HUES64 (cell line): ENCODE measurements at regions not wholly inside any gene's neighbourhood (a gene's known extent, or its start where the extent isn't known, plus 50 kb on each side); places are given as distances from the start of the nearest gene placed in this dataset.

ENCODE experiments used
- H3K27ac ChIP-seq: 2 replicates; pipeline ENCODE4 v1.7.0; 2013; ENCODE audit warnings: low read depth, low read length, inconsistent platforms
- H3K27me3 ChIP-seq: 2 replicates; pipeline ENCODE4 v1.6.1; 2013; ENCODE audit warnings: mild to moderate bottlenecking, low read length; ENCODE audit not compliant: insufficient read depth
- H3K36me3 ChIP-seq: 2 replicates; pipeline ENCODE4 v1.6.1; 2013; ENCODE audit warnings: mild to moderate bottlenecking, low read length; ENCODE audit not compliant: insufficient read depth
- H3K4me1 ChIP-seq: 2 replicates; pipeline ENCODE4 v1.6.1; 2013; ENCODE audit warnings: mild to moderate bottlenecking, low read length, moderate library complexity; ENCODE audit not compliant: insufficient read depth
- H3K4me3 ChIP-seq: 2 replicates; pipeline ENCODE4 v1.5.1; 2013; ENCODE audit warnings: mild to moderate bottlenecking, low read length, moderate library complexity
- H3K9ac ChIP-seq: 2 replicates; pipeline ENCODE4 v1.6.1; 2013; ENCODE audit warnings: mild to moderate bottlenecking, low read depth, low read length
- H3K9me3 ChIP-seq: 2 replicates; pipeline ENCODE4 v1.6.1; 2013; ENCODE audit warnings: low read depth, low read length; ENCODE audit not compliant: insufficient read depth
- WGBS: fragments of 150-250, 120-280 bp; methylation state at CpG from one replicate; pipeline ENCODE4 v1.1.7; 2013; ENCODE audit warnings: missing lambda C conversion rate; 5-methylcytosine and 5-hydroxymethylcytosine counted together

DNA sequence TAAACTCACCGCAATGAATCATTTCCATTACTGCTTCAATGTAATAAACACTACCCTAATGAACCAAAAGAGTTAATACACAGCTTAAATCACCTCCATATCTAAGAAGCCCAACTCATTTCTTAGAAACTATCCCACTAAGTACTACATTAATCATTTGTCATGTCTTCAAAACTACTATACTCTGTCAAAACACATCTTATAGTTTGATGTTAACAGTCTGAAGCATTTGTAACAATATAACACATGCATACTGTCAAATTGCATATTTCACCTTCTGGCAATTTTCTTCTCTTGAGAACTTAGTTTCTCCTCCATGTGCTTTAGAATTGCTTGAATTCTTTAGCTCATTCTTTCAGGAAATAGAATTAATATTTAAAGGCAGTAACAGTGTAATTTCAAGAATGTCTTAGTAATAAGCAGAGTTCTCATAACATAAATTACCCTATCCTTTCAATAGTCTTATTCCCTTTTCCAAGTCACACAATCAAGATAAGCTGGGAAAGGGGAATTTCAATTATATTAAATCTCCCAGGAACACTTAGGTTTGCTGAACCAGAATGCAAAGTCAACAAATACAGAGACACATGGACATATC lies 199.7 kb downstream of the ATPSCKMT start:
- no peak overlapping the region for H3K9ac ChIP-seq
- H3K9me3 ChIP-seq, result peaks cover 43% of the 10 kb centered on the region
- WGBS, result 94% methylated on average over 1 of the region's 1 CpG
- no peaks in the 10 kb centered on the region for H3K36me3 ChIP-seq
- no peaks in the 10 kb centered on the region for H3K4me1 ChIP-seq
- H3K27ac ChIP-seq, result no peak overlapping the region
- no peaks in the 10 kb centered on the region for H3K27me3 ChIP-seq
- H3K4me3 ChIP-seq, result no peak overlapping the region

DNA sequence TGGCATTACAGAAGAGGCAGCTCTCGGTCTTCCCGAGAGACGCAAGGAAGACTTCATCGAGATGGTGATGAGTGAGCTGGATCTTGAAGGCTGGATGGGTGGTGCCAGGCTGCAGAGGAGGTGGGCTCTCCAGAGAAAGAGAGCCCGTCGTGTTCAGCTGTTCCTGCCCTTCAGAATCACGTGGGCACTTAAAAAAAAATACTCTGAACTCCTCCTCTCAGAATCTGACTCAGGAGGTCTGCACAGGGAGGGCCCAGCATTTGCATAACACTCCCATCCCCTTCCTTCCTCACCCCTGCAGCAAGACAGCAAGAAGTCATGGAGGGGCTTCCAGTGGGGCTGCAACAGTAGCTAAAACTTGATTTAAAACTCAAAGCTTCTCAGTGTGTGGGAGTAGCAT lies 203.0 kb downstream of the ATPSCKMT start:
- no peaks in the 10 kb centered on the region for H3K4me1 ChIP-seq
- peaks cover 25% of the 10 kb centered on the region for H3K9me3 ChIP-seq
- no peaks in the 10 kb centered on the region for H3K27me3 ChIP-seq
- no peaks in the 10 kb centered on the region for H3K36me3 ChIP-seq
- no peak overlapping the region for H3K27ac ChIP-seq
- 74% methylated on average over 7 of the region's 7 CpGs for WGBS
- no peak overlapping the region for H3K9ac ChIP-seq
- H3K4me3 ChIP-seq, result no peak overlapping the region

DNA sequence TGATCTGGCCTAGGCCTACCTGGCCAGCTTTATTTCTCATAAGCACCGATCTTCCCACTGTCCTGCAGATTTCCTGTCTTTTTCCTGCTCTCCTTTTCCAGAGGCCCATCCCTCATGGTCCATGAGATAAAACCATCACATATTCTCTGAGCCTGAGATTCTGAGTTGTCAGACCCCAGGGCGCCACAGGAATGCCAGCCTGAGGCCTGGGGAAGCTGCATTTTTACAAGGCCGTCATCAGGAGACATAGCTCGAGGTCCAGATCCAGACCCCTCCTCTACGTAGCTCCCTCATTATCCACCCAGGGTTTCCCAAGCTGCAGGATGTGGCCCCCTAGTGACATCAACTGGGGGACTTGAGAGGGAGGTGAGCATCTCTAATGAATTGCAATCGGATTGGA lies 204.3 kb downstream of the ATPSCKMT start:
- Histone ChIP-seq H3K27ac (no peak overlapping the region), H3K4me1 (no peaks in the 10 kb centered on the region), H3K27me3 (no peaks in the 10 kb centered on the region), H3K4me3 (no peak overlapping the region), H3K9me3 (peaks cover 16% of the 10 kb centered on the region), H3K36me3 (no peaks in the 10 kb centered on the region), H3K9ac (no peak overlapping the region)
- 94% methylated on average over 6 of the region's 6 CpGs for WGBS

DNA sequence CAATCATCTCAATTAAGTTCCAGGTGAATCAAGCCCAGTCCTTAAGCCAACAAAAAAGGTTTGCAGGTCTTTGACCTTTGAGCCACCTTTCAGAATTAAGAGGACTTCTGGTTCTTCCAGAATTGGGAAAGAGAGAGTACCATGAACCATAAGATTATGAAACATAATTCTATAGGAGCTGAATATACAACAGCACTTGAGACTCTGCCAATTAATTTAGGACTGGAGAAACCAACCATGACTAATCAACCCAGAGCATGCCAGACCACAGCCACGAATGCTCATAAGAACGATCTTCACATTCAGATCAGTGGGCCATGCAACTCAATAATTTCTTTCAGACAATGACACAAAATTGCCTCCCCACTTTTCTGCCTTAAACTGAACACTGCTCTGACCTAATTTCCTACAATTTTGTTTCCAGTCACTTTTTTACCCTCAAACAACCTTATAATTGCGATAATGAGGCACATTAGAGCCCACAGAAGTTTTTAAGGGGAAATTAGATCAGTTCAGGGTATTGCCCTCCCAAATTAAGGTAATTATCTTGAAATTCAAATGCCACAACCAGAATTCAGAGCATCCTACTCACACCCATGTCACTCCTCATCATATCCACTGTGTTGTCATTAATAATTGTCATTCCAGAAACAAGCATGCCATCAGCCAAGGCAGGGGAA lies 213.4 kb downstream of the ATPSCKMT start:
- 95% methylated on average over 3 of the region's 3 CpGs for WGBS
- Histone ChIP-seq H3K4me1 (no peaks in the 10 kb centered on the region; the same call in 1 of the 2 replicates), H3K27ac (no peak overlapping the region), H3K4me3 (no peak overlapping the region), H3K9me3 (0 out of 2 replicates have a peak, but pooled peaks cover 3% of the 10 kb centered on the region), H3K36me3 (no peaks in the 10 kb centered on the region), H3K9ac (no peak overlapping the region), H3K27me3 (no peaks in the 10 kb centered on the region)

DNA sequence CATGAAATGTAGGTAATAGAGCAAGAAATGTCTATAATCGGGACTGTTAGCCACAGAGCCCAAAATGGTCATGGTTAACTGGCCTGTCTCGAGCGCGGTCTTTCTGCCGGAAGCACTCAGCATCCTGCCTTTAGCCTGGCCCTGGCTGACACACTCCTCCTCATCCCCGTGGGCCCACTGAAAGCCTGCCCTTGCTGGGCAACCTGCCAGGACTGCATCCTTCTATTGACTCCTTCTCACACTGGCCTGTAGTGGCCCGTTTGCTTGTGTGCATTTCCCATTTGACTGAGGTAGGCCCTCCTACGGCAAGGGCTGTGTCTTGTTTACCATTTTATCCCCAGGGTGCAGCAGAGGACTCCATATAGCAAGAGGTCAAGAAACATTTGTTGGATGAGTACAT lies 215.7 kb downstream of the ATPSCKMT start:
- H3K9me3 ChIP-seq, result no peaks in the 10 kb centered on the region
- no peaks in the 10 kb centered on the region for H3K27me3 ChIP-seq
- no peaks in the 10 kb centered on the region for H3K36me3 ChIP-seq
- H3K9ac ChIP-seq, result no peak overlapping the region
- H3K27ac ChIP-seq, result no peak overlapping the region
- no peak overlapping the region for H3K4me3 ChIP-seq
- WGBS, result 93% methylated on average over 8 of the region's 8 CpGs
- H3K4me1 ChIP-seq, result no peaks in the 10 kb centered on the region

DNA sequence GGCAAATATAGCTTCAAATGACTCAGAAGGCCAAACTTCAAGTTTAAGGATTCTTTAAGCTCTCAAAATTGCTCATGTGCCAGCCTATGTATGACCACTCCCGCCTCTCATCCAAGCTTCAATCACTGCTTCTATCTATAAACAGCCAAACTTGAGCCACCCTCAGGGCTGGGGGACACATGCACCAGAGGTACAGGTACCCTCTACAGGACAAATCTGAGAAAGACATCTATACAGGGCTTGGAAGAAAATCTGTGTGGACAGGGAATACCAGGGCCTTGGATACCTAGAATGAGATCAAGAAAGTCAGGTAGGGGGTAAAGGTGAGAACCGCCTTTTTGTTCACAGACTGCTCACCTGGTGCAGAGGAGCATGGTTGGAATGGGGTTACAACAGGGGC lies 217.9 kb downstream of the ATPSCKMT start:
- no peaks in the 10 kb centered on the region for H3K9me3 ChIP-seq
- no peak overlapping the region for H3K4me3 ChIP-seq
- no peaks in the 10 kb centered on the region for H3K4me1 ChIP-seq
- 96% methylated on average over 2 of the region's 2 CpGs for WGBS
- no peaks in the 10 kb centered on the region for H3K36me3 ChIP-seq
- H3K27me3 ChIP-seq, result no peaks in the 10 kb centered on the region
- no peak overlapping the region for H3K27ac ChIP-seq
- H3K9ac ChIP-seq, result no peak overlapping the region

DNA sequence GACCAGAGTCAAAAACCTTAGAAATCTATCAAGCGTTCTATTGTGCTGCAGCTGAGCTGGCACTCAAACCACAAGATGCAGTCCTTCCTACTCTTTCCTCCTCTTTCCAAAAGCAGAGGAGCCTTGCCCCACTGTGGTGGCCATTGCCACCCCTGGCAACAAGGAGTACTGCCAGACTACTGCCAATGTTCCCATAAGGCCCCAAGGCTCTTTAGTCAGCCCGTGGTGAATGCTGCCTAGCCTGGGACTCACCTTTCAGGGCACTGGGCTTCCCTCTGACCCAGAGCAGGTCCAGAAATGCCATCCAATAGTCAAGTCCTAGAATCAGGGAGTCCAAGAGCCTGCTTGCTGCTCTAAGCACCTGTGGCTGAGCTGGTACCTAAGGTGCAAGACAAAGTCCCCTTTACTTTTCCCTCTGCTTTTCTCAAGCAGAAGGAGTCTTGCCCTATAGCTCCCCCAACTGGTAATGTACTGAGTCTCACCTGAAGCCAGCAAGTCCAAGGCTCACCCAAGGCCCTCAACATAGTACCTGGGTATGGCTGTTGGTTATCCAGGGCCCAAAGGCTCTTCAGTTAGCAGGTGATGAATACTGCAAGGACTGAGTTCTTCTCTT lies 219.4 kb downstream of the ATPSCKMT start:
- no peaks in the 10 kb centered on the region for H3K27me3 ChIP-seq
- WGBS, result 93% methylated on average over 2 of the region's 2 CpGs
- H3K4me3 ChIP-seq, result no peak overlapping the region
- H3K9me3 ChIP-seq, result no peaks in the 10 kb centered on the region
- no peak overlapping the region for H3K9ac ChIP-seq
- no peaks in the 10 kb centered on the region for H3K4me1 ChIP-seq
- no peaks in the 10 kb centered on the region for H3K36me3 ChIP-seq
- no peak overlapping the region for H3K27ac ChIP-seq

DNA sequence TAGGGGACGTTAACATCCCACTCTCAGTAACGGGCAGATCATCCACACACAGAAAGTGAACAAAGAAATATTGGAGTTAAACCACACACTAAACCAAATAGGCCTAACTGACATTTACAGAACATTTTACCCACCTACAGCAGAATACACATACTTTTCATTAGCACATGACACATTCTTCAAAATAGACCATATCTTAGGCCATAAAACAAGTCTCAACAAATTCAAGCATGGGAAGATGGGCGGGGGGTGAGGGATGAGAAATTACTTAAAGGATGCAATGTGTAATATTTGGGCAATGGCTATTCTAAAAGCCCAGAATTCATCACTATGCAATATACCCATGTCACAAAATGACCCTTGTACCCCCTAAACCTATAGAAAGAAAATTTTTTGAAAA lies 226.2 kb downstream of the ATPSCKMT start:
- 98% methylated on average over 2 of the region's 3 CpGs for WGBS
- no peak overlapping the region for H3K27ac ChIP-seq
- no peaks in the 10 kb centered on the region for H3K36me3 ChIP-seq
- peaks cover 3% of the 10 kb centered on the region; the same call in 1 of the 2 replicates for H3K9me3 ChIP-seq
- H3K4me1 ChIP-seq, result no peaks in the 10 kb centered on the region
- no peak overlapping the region for H3K9ac ChIP-seq
- no peaks in the 10 kb centered on the region for H3K27me3 ChIP-seq
- H3K4me3 ChIP-seq, result no peak overlapping the region

DNA sequence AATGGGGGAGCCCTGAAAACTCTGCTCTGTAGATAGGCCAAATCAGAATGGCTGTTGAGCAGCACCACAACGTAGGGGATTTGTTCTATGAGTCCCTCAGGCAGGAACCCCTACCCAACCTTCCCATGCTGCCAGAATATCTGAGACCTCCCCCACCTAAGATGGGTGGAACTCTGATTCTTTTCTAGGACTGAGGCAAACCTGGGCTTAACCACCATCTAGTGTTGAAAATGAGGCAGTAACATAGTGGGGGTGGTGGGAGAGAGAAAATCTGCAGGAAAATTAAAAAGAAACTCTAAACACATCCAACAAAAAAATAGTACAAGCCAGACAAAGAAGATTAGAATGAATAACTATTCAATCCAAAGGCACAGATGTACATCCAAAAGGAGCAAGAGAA lies 228.4 kb downstream of the ATPSCKMT start:
- WGBS, result 86% methylated on average over 1 of the region's 1 CpG

DNA sequence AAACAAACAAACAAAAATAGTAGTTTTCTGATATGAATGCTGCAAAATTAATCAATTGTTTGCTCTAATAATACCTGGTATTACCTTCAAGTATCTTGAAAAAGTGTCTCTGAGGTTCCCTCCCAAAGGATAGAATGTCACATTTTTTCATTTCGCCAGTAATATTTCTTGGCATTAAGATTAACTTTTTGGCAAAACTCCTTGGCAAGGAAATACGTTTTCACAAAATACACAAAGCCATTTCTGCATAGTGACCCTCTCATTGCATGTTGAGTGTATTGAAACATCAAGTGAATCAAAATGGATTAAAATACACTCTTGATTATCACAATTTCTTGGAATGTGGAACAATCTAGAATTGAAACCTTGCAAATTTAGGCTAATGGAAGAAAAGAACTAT lies 230.5 kb downstream of the ATPSCKMT start:
- Histone ChIP-seq H3K4me3 (no peak overlapping the region), H3K4me1 (no peaks in the 10 kb centered on the region), H3K9ac (no peak overlapping the region), H3K36me3 (no peaks in the 10 kb centered on the region), H3K27me3 (no peaks in the 10 kb centered on the region), H3K9me3 (no peaks in the 10 kb centered on the region), H3K27ac (no peak overlapping the region)
- WGBS, result 50% methylated on average over 2 of the region's 2 CpGs

More for the DNA sequence above, 228.4 kb downstream of the ATPSCKMT start:
- H3K4me1 ChIP-seq, result no peaks in the 10 kb centered on the region
- H3K27me3 ChIP-seq, result no peaks in the 10 kb centered on the region
- no peak overlapping the region for H3K4me3 ChIP-seq
- no peak overlapping the region for H3K9ac ChIP-seq
- no peak overlapping the region for H3K27ac ChIP-seq
- no peaks in the 10 kb centered on the region for H3K36me3 ChIP-seq
- peaks cover 3% of the 10 kb centered on the region; the same call in 1 of the 2 replicates for H3K9me3 ChIP-seq

DNA sequence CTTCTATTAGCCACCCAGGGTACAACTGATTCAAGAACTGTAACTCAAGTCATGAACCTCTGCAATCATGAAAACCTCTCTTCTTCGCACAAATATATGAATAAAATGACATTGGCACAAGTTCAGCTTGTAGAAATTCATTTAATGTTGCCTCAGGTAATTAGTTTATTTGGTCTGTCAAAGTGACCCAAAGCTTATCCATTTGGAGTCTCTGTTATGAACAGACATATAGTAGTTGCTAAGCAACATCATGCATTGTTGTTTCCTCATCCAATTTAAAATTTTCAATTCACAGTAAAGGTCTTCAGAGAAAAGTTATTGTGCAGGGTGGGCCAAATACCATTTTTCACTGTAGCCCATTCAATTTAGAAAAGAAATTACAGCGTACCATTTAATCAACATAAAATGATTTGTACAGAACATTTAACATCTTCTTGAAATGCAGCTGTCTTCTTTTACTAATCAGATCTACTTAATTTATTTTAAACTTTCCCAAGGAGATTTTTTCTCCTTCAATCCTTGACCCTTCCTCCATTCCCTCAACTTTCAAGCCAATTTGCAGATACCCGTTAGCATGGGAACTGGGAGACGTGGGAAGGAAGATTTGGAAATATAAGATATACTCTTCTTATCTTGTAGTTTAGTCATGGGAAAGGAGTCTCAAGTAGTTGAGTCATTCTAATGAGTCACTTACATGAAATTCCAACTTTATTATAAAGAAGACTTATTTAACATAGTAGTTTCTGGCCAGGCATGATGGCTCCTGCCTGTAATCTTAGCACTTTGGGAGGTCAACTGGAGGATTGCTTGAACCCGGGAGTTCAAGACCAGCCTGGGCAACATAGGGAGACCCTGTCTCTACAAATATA lies 231.3 kb downstream of the ATPSCKMT start:
- Histone ChIP-seq H3K36me3 (no peaks in the 10 kb centered on the region), H3K4me1 (no peaks in the 10 kb centered on the region), H3K4me3 (no peak overlapping the region), H3K9me3 (no peaks in the 10 kb centered on the region), H3K27ac (no peak overlapping the region), H3K27me3 (no peaks in the 10 kb centered on the region), H3K9ac (no peak overlapping the region)
- 100% methylated on average over 3 of the region's 5 CpGs for WGBS
